VCaP (cell line): ENCODE measurements at regions not wholly inside any gene's neighbourhood (a gene's known extent, or its start where the extent isn't known, plus 50 kb on each side); places are given as distances from the start of the nearest gene placed in this dataset.

Experiments used
- H3K27ac ChIP-seq: fragments of 450-650 bp; 2 replicates; pipeline ENCODE4 v1.5.1; 2017
- TF ChIP-seq, protein P1 (sequence below): fragments of 450-650 bp; conservative IDR thresholded peaks from 2 replicates; pipeline ENCODE4 v1.5.1; 2017; ENCODE audit warnings: mild to moderate bottlenecking, moderate library complexity

DNA sequence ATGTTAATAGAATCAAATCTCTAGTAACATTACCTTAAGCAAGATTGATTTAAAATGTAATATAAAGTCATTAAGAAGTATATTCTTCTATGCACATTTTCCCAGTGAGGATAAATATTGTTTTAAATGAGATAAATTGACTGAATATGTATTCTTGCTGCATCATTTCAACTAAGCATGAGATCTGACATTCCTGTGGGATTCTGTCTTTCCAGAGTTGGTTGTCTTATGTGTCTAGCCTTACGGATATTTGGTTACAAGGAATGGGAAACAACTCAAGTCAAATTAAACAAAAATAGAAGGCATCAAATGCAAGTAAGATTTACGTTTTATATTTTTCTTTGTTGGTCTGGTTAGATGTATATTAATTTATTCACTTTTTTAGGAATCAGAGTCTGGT is 287.5 kb downstream of the PTGER3 start:
- no peak overlapping the region for H3K27ac ChIP-seq
- TF ChIP-seq, protein P1, sequence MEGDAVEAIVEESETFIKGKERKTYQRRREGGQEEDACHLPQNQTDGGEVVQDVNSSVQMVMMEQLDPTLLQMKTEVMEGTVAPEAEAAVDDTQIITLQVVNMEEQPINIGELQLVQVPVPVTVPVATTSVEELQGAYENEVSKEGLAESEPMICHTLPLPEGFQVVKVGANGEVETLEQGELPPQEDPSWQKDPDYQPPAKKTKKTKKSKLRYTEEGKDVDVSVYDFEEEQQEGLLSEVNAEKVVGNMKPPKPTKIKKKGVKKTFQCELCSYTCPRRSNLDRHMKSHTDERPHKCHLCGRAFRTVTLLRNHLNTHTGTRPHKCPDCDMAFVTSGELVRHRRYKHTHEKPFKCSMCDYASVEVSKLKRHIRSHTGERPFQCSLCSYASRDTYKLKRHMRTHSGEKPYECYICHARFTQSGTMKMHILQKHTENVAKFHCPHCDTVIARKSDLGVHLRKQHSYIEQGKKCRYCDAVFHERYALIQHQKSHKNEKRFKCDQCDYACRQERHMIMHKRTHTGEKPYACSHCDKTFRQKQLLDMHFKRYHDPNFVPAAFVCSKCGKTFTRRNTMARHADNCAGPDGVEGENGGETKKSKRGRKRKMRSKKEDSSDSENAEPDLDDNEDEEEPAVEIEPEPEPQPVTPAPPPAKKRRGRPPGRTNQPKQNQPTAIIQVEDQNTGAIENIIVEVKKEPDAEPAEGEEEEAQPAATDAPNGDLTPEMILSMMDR: no peak

GRCh38 chr1:70762386-70762785 is 285.2 kb downstream of the PTGER3 start:
- TF ChIP-seq, protein P1: no peak
- no peak overlapping the region for H3K27ac ChIP-seq

DNA sequence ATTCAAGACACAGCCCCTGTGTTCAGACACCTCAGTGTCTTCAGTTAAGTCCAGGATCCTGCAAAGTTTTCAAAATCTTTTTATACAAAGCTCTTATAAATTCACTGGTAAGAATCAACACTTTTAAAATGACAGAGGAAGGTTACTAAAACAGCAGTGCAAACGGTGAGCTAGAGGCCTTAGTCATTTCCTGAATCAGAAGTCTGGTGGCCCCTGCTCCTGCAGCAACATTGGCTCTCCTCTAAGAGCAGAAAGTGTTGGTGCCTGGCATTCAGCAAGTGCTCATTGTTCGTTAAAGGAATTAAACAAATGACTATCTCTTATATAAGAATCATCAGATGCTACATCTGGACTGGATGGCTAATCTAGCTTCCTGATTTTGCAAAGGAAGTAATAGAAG is 282.9 kb downstream of the PTGER3 start:
- no peak overlapping the region for H3K27ac ChIP-seq
- TF ChIP-seq, protein P1: no peak

DNA sequence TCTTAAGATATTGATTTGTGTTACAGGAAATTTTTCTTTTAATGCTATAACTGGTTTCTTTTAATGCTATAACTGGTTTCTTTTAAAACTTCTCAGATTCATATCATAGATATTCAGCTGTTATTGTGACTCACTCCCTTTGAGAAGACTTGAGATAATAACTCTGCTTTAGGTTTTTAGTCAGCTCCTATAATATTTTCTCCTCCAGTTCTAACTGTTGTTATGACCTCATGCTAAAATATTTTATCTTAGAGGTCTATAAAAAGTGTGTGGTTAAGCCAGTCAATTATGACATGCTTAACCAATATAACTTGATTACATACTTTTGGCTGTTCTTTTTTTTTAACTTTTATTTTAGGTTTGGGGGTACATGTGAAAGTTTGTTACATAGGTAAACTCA is 280.2 kb downstream of the PTGER3 start:
- H3K27ac ChIP-seq: no peak overlapping the region
- TF ChIP-seq, protein P1: no peak

DNA sequence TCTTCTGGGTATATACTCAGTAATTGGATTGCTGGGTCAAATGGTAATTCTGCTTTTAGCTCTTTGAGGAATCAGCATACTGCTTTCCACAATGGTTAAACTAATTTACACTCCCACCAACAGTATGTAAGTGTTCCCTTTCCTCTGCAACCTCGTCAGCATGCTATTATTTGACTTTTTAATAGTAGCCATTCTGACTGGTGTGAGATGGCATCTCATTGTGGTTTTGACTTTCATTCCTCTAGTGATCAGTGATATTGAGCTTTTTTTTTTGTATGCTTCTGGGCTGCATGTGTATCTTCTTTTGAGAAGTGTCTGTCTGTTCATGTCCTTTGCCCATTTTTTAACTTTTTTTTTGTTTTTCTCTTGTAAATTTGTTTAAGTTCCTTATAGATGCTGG is 279.4 kb downstream of the PTGER3 start:
- H3K27ac ChIP-seq: no peak overlapping the region
- TF ChIP-seq, protein P1: no peak

GRCh38 chr1:70778056-70778762 is 269.4 kb downstream of the PTGER3 start:
- no peak overlapping the region for H3K27ac ChIP-seq
- TF ChIP-seq, protein P1: no peak

GRCh38 chr1:70778934-70779333 is 268.7 kb downstream of the PTGER3 start:
- TF ChIP-seq, protein P1: no peak
- H3K27ac ChIP-seq: no peak overlapping the region
